D721Med (cell line): ENCODE measurements at regions not wholly inside any gene's neighbourhood (a gene's known extent, or its start where the extent isn't known, plus 50 kb on each side); places are given as distances from the start of the nearest gene placed in this dataset.

Experiments used
- DNase-seq: peaks from one replicate; pipeline ENCODE4 v3.0.0; 2011; ENCODE audit warnings: low spot score; ENCODE audit not compliant: insufficient read length
- FAIRE-seq: peaks from 2 replicates; lab custom pipeline; 2011; peaks lifted over from hg19 to GRCh38; lab: Jason Lieb, UNC
- CTCF ChIP-seq: IDR thresholded peaks from 2 replicates; pipeline ENCODE4 v1.5.1; 2012; ENCODE audit warnings: mild to moderate bottlenecking, control low read depth; ENCODE audit not compliant: insufficient read depth; ENCODE audit errors: missing control alignments

- no peak for TF ChIP-seq CTCF
- FAIRE-seq (no peak), DNase-seq (no peak)
Observed at GRCh38 chr2:64779117-64779690, 125.5 kb upstream of the SERTAD2 start.

GRCh38 chr2:64780041-64780440, 126.3 kb upstream of the SERTAD2 start:
- DNase-seq (no peak), FAIRE-seq (no peak)
- TF ChIP-seq CTCF = no peak

- DNase-seq (no peak), FAIRE-seq (no peak)
- TF ChIP-seq CTCF = no peak
Observed at GRCh38 chr2:64781711-64782390, 128.1 kb upstream of the SERTAD2 start.

GRCh38 chr2:64784168-64785061, 130.7 kb upstream of the SERTAD2 start:
- no peak for TF ChIP-seq CTCF
- no peak for FAIRE-seq
- no peak for DNase-seq

- FAIRE-seq = no peak
- DNase-seq = no peak
- no peak for TF ChIP-seq CTCF
Observed at GRCh38 chr2:64785245-64785644, 131.5 kb upstream of the SERTAD2 start.

- FAIRE-seq (no peak), DNase-seq (no peak)
- no peak for TF ChIP-seq CTCF
Observed at GRCh38 chr2:64786343-64787018, 132.8 kb upstream of the SERTAD2 start.
